ENCODE measurements at regions not wholly inside any gene's neighbourhood (a gene's known extent, or its start where the extent isn't known, plus 50 kb on each side); places are given as distances from the start of the nearest gene placed in this dataset.
A peak's percentile ranks its signal among the peaks of the same experiment; 100 is the strongest.

GRCh38 chr11:131160846-131161245 lies 209.6 kb upstream of the NTM start:
- Histone ChIP-seq H3K27ac (no peak overlapping the region), H3K4me3 (no peak overlapping the region), H3K27me3 (peaks cover 0 to 6% (median 0%) of the 10 kb centered on the region in 3 donors), H3K36me3 (no peaks in the 10 kb centered on the region), H3K9me3 (no peaks in the 10 kb centered on the region), H3K4me1 (no peaks in the 10 kb centered on the region)
- 68 to 83% (median 74%) methylated on average over 7 of the region's 7 CpGs for WGBS, 5 donors
- intact Hi-C loops (cut with DNase I; ENCODE audit: low total_unique reads): no loop called here
- no peak for DNase-seq
- no peak for TF ChIP-seq POLR2A (IDR thresholded peaks at IDR 0.05)
- TF ChIP-seq POLR2AphosphoS5 (IDR thresholded peaks at IDR 0.05): no peak

- no peak overlapping the region for H3K4me3 ChIP-seq
- no peaks in the 10 kb centered on the region for H3K9me3 ChIP-seq
- WGBS, 5 donors: 73 to 82% (median 75%) methylated on average over 8 of the region's 8 CpGs
- no peak for DNase-seq
- no peak overlapping the region for H3K27ac ChIP-seq
- no peak for TF ChIP-seq EP300 (IDR thresholded peaks at IDR 0.05)
- TF ChIP-seq POLR2A (IDR thresholded peaks at IDR 0.05): no peak
- no peak for TF ChIP-seq POLR2AphosphoS5 (IDR thresholded peaks at IDR 0.05)
- no peak for TF ChIP-seq CTCF (IDR thresholded peaks at IDR 0.05)
- intact Hi-C loops (cut with DNase I; ENCODE audit: low total_unique reads): no loop called here
- peaks cover 0 to 6% (median 0%) of the 10 kb centered on the region in 3 donors for H3K27me3 ChIP-seq
- no peaks in the 10 kb centered on the region for H3K36me3 ChIP-seq
- no peaks in the 10 kb centered on the region for H3K4me1 ChIP-seq
Observed at GRCh38 chr11:131163613-131164012, 206.8 kb upstream of the NTM start.

GRCh38 chr11:131165036-131165435 lies 205.4 kb upstream of the NTM start:
- intact Hi-C loops (cut with DNase I; ENCODE audit: low total_unique reads): no loop called here
- Histone ChIP-seq H3K27me3 (peaks cover 0 to 6% (median 0%) of the 10 kb centered on the region in 3 donors), H3K9me3 (no peaks in the 10 kb centered on the region), H3K4me1 (no peaks in the 10 kb centered on the region), H3K4me3 (no peak overlapping the region), H3K36me3 (no peaks in the 10 kb centered on the region), H3K27ac (peak overlapping the region in 1 of 5 donors; percentile 31)
- TF ChIP-seq CTCF (IDR thresholded peaks at IDR 0.05): no peak
- TF ChIP-seq POLR2A (IDR thresholded peaks at IDR 0.05): no peak
- peak in 2 of 3 donors; percentile 43 to 58 for TF ChIP-seq POLR2AphosphoS5 (IDR thresholded peaks at IDR 0.05)
- no peak for TF ChIP-seq EP300 (IDR thresholded peaks at IDR 0.05)
- peak in 1 of 2 donors; percentile 26 for DNase-seq
- WGBS, 5 donors: 47 to 75% (median 63%) methylated on average over 5 of the region's 5 CpGs

- H3K27ac ChIP-seq: no peak overlapping the region
- no peak overlapping the region for H3K4me3 ChIP-seq
- WGBS, 5 donors: 64 to 83% (median 81%) methylated on average over 5 of the region's 5 CpGs
- TF ChIP-seq CTCF (IDR thresholded peaks at IDR 0.05) (no peak), POLR2A (IDR thresholded peaks at IDR 0.05) (no peak), EP300 (IDR thresholded peaks at IDR 0.05) (no peak), POLR2AphosphoS5 (IDR thresholded peaks at IDR 0.05) (no peak)
- intact Hi-C loops (cut with DNase I; ENCODE audit: low total_unique reads): no loop called here
- no peaks in the 10 kb centered on the region for H3K9me3 ChIP-seq
- no peaks in the 10 kb centered on the region for H3K4me1 ChIP-seq
- H3K36me3 ChIP-seq: no peaks in the 10 kb centered on the region
- H3K27me3 ChIP-seq: no peaks in the 10 kb centered on the region
- DNase-seq: no peak
Observed at GRCh38 chr11:131168839-131169713, 201.3 kb upstream of the NTM start.

GRCh38 chr11:131172011-131172410 lies 198.4 kb upstream of the NTM start:
- Histone ChIP-seq H3K4me3 (no peak overlapping the region), H3K27ac (no peak overlapping the region), H3K36me3 (no peaks in the 10 kb centered on the region), H3K27me3 (no peaks in the 10 kb centered on the region), H3K9me3 (no peaks in the 10 kb centered on the region), H3K4me1 (no peaks in the 10 kb centered on the region)
- no peak for DNase-seq
- no peak for TF ChIP-seq POLR2AphosphoS5 (IDR thresholded peaks at IDR 0.05)
- TF ChIP-seq EP300 (IDR thresholded peaks at IDR 0.05): no peak
- TF ChIP-seq POLR2A (IDR thresholded peaks at IDR 0.05): no peak
- TF ChIP-seq CTCF (IDR thresholded peaks at IDR 0.05): no peak
- intact Hi-C loops (cut with DNase I; ENCODE audit: low total_unique reads): no loop called here
- 52 to 57% (median 57%) methylated on average over 2 of the region's 2 CpGs for WGBS, 5 donors

Data from stomach (tissue), 8 donors.